Dedifferentiated amniotic fluid mesenchymal stem cell (primary cell): ENCODE measurements at regions not wholly inside any gene's neighbourhood (a gene's known extent, or its start where the extent isn't known, plus 50 kb on each side); places are given as distances from the start of the nearest gene placed in this dataset.
"Not testable (repeated sequence)": the region's sequence is repeated elsewhere in the genome, so short reads cannot be mapped to it uniquely, and the experiment has no call there.

Experiments
- DNase-seq: peaks from one replicate; pipeline ENCODE4 v3.0.0-alpha.2; 2016; ENCODE audit errors: extremely low spot score

GRCh38 chr3:194249323-194250097 is 101.6 kb downstream of the CPN2 start:
- DNase-seq, result no peak

GRCh38 chr3:194250098-194251002 is 100.8 kb downstream of the CPN2 start:
- peak; percentile 74 for DNase-seq

GRCh38 chr3:194251007-194251406 is 100.1 kb downstream of the CPN2 start:
- DNase-seq, result no peak

GRCh38 chr3:194251461-194251860 is 99.7 kb downstream of the CPN2 start:
- DNase-seq, result no peak

- DNase-seq, result no peak
These were observed 99.1 kb downstream of the CPN2 start for GRCh38 chr3:194251891-194252560.

- no peak for DNase-seq
These were observed 97.9 kb downstream of the CPN2 start for GRCh38 chr3:194253270-194253669.

GRCh38 chr3:194254040-194254439 is 97.1 kb downstream of the CPN2 start:
- DNase-seq, result no peak

- no peak for DNase-seq
These were observed 95.7 kb downstream of the CPN2 start for GRCh38 chr3:194255252-194256039.

GRCh38 chr3:194256040-194256945 is 94.8 kb downstream of the CPN2 start:
- no peak for DNase-seq

- DNase-seq, result no peak
These were observed 93.9 kb downstream of the CPN2 start for GRCh38 chr3:194257151-194257621.

- no peak for DNase-seq
These were observed 93.0 kb downstream of the CPN2 start for GRCh38 chr3:194257916-194258668.

- DNase-seq, result no peak
These were observed 91.0 kb downstream of the CPN2 start for GRCh38 chr3:194259982-194260766.

GRCh38 chr3:194261581-194262063 is 89.5 kb downstream of the CPN2 start:
- DNase-seq, result no peak

- no peak for DNase-seq
These were observed 88.8 kb downstream of the CPN2 start for GRCh38 chr3:194262176-194262924.

- DNase-seq, result no peak
These were observed 88.2 kb downstream of the CPN2 start for GRCh38 chr3:194262925-194263305.

GRCh38 chr3:194264631-194265504 is 86.3 kb downstream of the CPN2 start:
- not testable (repeated sequence) for DNase-seq

- no peak for DNase-seq
These were observed 85.6 kb downstream of the CPN2 start for GRCh38 chr3:194265505-194265892.
